ENCODE measurements at regions not wholly inside any gene's neighbourhood (a gene's known extent, or its start where the extent isn't known, plus 50 kb on each side); places are given as distances from the start of the nearest gene placed in this dataset.
"Not testable (repeated sequence)": the region's sequence is repeated elsewhere in the genome, so short reads cannot be mapped to it uniquely, and the experiment has no call there.

DNA sequence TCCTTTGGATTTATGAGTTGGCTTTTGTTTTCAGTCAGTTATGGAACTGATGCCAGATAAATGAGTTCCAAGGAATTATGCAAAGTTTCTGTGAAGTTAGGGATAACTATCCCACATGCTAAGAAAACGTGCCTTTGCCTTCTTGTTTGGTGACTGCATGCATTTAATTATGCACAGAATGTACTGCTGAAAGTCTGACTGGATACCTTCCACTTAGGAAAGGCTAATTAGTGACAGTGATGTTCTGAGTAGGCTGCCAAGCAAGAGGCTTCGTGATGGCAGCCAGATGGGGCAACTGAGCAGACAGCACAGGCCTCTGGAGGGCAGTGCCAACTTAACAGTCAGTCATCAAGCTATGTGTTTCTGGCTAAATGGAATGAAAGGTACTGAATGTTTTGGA lies 289.9 kb downstream of the CD109 start:
- Histone ChIP-seq H3K9me3 (replicated peaks; ENCODE audit: low read length) (no peaks in the 10 kb centered on the region), H3K36me3 (ENCODE audit: insufficient read depth, low read length) (no peaks in the 10 kb centered on the region), H3K4me3 (ENCODE audit: low read length) (no peak overlapping the region), H3K9ac (ENCODE audit: low read depth, low read length) (no peak overlapping the region), H3K27me3 (ENCODE audit: control insufficient read depth, insufficient read depth, low read length) (no peaks in the 10 kb centered on the region), H3K4me1 (ENCODE audit: control insufficient read depth, insufficient read depth, low read length) (peaks cover 8% of the 10 kb centered on the region), H3K4me2 (ENCODE audit: low read length) (no peak overlapping the region)

DNA sequence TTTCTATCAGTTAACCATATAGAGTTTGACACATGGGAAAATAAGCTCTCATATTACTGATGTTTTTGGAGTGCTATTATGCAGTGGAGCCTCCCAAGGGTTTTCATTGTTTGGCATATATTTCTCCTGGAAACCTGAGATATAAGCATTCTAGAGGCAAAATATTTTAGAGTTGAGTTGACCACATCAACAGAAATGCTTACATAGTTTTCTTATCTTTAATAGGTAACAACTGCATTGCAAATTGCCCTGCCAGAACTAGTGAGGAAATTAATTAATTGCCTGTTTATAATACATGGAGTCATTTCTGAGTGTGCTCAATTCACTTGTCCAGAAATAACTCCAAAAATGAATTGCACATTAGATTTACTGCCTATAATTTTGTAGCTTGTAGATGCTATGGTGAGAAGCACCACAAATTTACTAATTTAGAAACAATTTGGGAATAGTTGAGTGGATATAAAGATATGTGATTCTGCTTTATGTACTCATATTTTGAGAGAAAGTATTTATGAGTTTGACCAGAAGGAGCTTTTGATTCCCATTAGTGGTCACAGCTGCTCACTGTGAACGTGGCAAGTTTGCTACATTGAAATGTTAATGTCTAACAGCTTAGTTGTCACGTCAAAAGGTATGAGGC lies 288.7 kb downstream of the CD109 start:
- no peak overlapping the region for H3K4me3 ChIP-seq (ENCODE audit: low read length)
- H3K9ac ChIP-seq (ENCODE audit: low read depth, low read length): no peak overlapping the region
- no peaks in the 10 kb centered on the region for H3K36me3 ChIP-seq (ENCODE audit: insufficient read depth, low read length)
- no peaks in the 10 kb centered on the region for H3K9me3 ChIP-seq (replicated peaks; ENCODE audit: low read length)
- no peaks in the 10 kb centered on the region for H3K27me3 ChIP-seq (ENCODE audit: control insufficient read depth, insufficient read depth, low read length)
- H3K4me2 ChIP-seq (ENCODE audit: low read length): no peak overlapping the region
- H3K4me1 ChIP-seq (ENCODE audit: control insufficient read depth, insufficient read depth, low read length): peaks cover 8% of the 10 kb centered on the region

GRCh38 chr6:73983367-73983766 lies 287.4 kb downstream of the CD109 start:
- H3K4me2 ChIP-seq (ENCODE audit: low read length): no peak overlapping the region
- no peak overlapping the region for H3K4me3 ChIP-seq (ENCODE audit: low read length)
- no peaks in the 10 kb centered on the region for H3K27me3 ChIP-seq (ENCODE audit: control insufficient read depth, insufficient read depth, low read length)
- peaks cover 8% of the 10 kb centered on the region for H3K4me1 ChIP-seq (ENCODE audit: control insufficient read depth, insufficient read depth, low read length)
- H3K9ac ChIP-seq (ENCODE audit: low read depth, low read length): no peak overlapping the region
- H3K9me3 ChIP-seq (replicated peaks; ENCODE audit: low read length): no peaks in the 10 kb centered on the region
- H3K36me3 ChIP-seq (ENCODE audit: insufficient read depth, low read length): no peaks in the 10 kb centered on the region

DNA sequence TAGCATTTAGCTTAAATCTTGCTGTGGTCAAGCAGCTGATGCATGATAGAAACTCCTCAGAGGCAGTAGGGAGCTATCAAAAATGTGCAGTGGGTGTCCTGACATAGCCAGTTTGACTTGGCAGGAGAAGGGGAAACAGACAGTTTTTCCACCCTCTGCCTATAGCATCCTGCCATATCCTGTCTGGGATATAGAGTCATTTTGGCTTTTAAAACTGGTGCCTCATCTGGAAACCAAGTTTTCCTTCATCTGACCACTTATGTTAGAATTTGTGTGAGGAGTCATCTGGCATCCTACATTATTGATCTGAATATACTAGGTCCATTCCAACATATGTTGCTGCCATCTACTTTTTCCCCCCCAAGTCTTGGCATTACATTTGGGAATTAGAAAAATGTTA lies 284.1 kb downstream of the CD109 start:
- H3K4me1 ChIP-seq (ENCODE audit: control insufficient read depth, insufficient read depth, low read length): peaks cover 8% of the 10 kb centered on the region
- no peaks in the 10 kb centered on the region for H3K36me3 ChIP-seq (ENCODE audit: insufficient read depth, low read length)
- no peaks in the 10 kb centered on the region for H3K9me3 ChIP-seq (replicated peaks; ENCODE audit: low read length)
- H3K27me3 ChIP-seq (ENCODE audit: control insufficient read depth, insufficient read depth, low read length): no peaks in the 10 kb centered on the region
- H3K4me2 ChIP-seq (ENCODE audit: low read length): no peak overlapping the region
- H3K4me3 ChIP-seq (ENCODE audit: low read length): no peak overlapping the region
- no peak overlapping the region for H3K9ac ChIP-seq (ENCODE audit: low read depth, low read length)

DNA sequence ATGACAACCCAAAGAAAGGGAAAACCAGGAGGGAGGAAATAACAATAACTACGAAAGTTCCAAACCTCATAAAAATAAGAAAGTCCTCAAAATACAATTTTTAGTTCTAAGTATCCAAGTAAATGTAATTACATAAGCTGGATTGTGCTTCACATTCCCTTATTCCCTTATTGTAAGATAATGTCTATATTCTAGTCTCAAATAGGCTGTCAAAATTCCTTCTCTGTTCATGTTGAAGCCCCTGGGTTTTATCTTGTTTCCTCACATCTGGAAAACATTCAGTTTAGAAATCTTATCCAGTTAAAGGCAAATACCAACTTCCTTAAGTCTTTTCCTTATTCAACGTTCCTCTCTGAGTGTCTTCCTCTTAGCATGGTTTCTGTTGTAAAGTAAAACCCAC lies 282.3 kb downstream of the CD109 start:
- Histone ChIP-seq H3K27me3 (ENCODE audit: control insufficient read depth, insufficient read depth, low read length) (no peaks in the 10 kb centered on the region), H3K4me2 (ENCODE audit: low read length) (no peak overlapping the region), H3K9ac (ENCODE audit: low read depth, low read length) (no peak overlapping the region), H3K4me1 (ENCODE audit: control insufficient read depth, insufficient read depth, low read length) (no peaks in the 10 kb centered on the region), H3K9me3 (replicated peaks; ENCODE audit: low read length) (no peaks in the 10 kb centered on the region), H3K4me3 (ENCODE audit: low read length) (no peak overlapping the region), H3K36me3 (ENCODE audit: insufficient read depth, low read length) (no peaks in the 10 kb centered on the region)

DNA sequence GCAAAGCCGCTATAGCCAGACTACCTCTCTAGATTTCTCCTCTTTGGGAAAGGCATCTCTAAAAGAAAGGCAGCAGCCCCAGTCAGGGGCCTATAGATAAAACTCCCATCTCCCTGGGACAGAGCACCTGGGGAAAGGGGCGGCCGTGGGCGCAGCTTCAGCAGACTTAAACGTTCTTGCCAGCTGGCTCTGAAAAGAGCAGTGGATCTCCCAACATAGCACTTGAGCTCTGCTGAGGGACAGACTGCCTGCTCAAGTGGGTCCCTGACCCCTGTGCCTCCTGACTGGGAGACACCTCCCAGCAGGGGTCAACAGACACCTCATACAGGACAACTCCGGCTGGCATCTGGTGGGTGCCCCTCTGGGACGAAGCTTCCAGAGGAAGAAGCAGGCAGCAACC lies 276.5 kb downstream of the CD109 start:
- H3K4me1 ChIP-seq (ENCODE audit: control insufficient read depth, insufficient read depth, low read length); H3K9me3 ChIP-seq (replicated peaks; ENCODE audit: low read length); H3K9ac ChIP-seq (ENCODE audit: low read depth, low read length); H3K27me3 ChIP-seq (ENCODE audit: control insufficient read depth, insufficient read depth, low read length); H3K4me2 ChIP-seq (ENCODE audit: low read length); H3K4me3 ChIP-seq (ENCODE audit: low read length); H3K36me3 ChIP-seq (ENCODE audit: insufficient read depth, low read length): not testable (repeated sequence)

GRCh38 chr6:73969971-73970970 lies 274.3 kb downstream of the CD109 start:
- H3K4me2 ChIP-seq (ENCODE audit: low read length): no peak overlapping the region

DNA sequence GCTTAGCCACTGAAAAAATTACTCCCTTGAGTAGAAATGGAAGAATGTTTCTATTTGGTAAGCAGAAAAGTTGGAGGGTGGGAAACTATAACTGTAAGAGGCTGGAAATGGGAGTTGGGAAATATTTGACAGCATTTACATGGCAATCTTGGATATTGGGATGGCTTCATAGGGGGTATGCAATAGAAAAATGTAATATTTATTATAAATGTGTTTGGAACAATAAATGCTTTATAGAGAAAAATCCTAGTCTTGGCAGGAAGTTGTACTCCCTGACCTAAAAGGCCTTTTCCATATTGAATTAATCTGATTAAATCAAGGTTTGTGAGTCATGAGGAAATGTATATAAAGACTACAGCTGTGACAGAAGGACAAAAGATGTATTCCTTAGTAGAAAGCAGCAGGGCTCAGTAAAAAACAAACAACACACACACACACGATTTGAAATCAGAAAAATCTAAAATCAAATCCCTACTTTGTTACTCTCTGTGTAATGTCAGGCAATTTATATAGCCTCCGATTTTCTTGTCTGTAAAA lies 272.3 kb downstream of the CD109 start:
- Histone ChIP-seq H3K4me3 (ENCODE audit: low read length) (no peak overlapping the region), H3K9me3 (replicated peaks; ENCODE audit: low read length) (no peaks in the 10 kb centered on the region)

More at GRCh38 chr6:73969971-73970970, 274.3 kb downstream of the CD109 start:
- H3K9ac ChIP-seq (ENCODE audit: low read depth, low read length): no peak overlapping the region
- no peaks in the 10 kb centered on the region for H3K36me3 ChIP-seq (ENCODE audit: insufficient read depth, low read length)
- H3K4me1 ChIP-seq (ENCODE audit: control insufficient read depth, insufficient read depth, low read length): no peaks in the 10 kb centered on the region
- H3K9me3 ChIP-seq (replicated peaks; ENCODE audit: low read length): no peaks in the 10 kb centered on the region
- H3K4me3 ChIP-seq (ENCODE audit: low read length): no peak overlapping the region
- no peaks in the 10 kb centered on the region for H3K27me3 ChIP-seq (ENCODE audit: control insufficient read depth, insufficient read depth, low read length)

GRCh38 chr6:73965539-73966029 lies 269.6 kb downstream of the CD109 start:
- H3K4me3 ChIP-seq (ENCODE audit: low read length): no peak overlapping the region
- H3K27me3 ChIP-seq (ENCODE audit: control insufficient read depth, insufficient read depth, low read length): no peaks in the 10 kb centered on the region
- no peaks in the 10 kb centered on the region for H3K36me3 ChIP-seq (ENCODE audit: insufficient read depth, low read length)
- H3K9ac ChIP-seq (ENCODE audit: low read depth, low read length): no peak overlapping the region
- H3K4me2 ChIP-seq (ENCODE audit: low read length): no peak overlapping the region
- no peaks in the 10 kb centered on the region for H3K9me3 ChIP-seq (replicated peaks; ENCODE audit: low read length)
- H3K4me1 ChIP-seq (ENCODE audit: control insufficient read depth, insufficient read depth, low read length): no peaks in the 10 kb centered on the region

More for the DNA sequence above, 272.3 kb downstream of the CD109 start:
- no peak overlapping the region for H3K4me2 ChIP-seq (ENCODE audit: low read length)
- no peak overlapping the region for H3K9ac ChIP-seq (ENCODE audit: low read depth, low read length)
- no peaks in the 10 kb centered on the region for H3K36me3 ChIP-seq (ENCODE audit: insufficient read depth, low read length)
- H3K27me3 ChIP-seq (ENCODE audit: control insufficient read depth, insufficient read depth, low read length): no peaks in the 10 kb centered on the region
- H3K4me1 ChIP-seq (ENCODE audit: control insufficient read depth, insufficient read depth, low read length): no peaks in the 10 kb centered on the region

GRCh38 chr6:73964241-73964854 lies 268.3 kb downstream of the CD109 start:
- H3K4me1 ChIP-seq (ENCODE audit: control insufficient read depth, insufficient read depth, low read length): no peaks in the 10 kb centered on the region
- no peak overlapping the region for H3K4me2 ChIP-seq (ENCODE audit: low read length)
- H3K4me3 ChIP-seq (ENCODE audit: low read length): no peak overlapping the region
- no peaks in the 10 kb centered on the region for H3K27me3 ChIP-seq (ENCODE audit: control insufficient read depth, insufficient read depth, low read length)
- no peak overlapping the region for H3K9ac ChIP-seq (ENCODE audit: low read depth, low read length)
- no peaks in the 10 kb centered on the region for H3K9me3 ChIP-seq (replicated peaks; ENCODE audit: low read length)
- no peaks in the 10 kb centered on the region for H3K36me3 ChIP-seq (ENCODE audit: insufficient read depth, low read length)

DNA sequence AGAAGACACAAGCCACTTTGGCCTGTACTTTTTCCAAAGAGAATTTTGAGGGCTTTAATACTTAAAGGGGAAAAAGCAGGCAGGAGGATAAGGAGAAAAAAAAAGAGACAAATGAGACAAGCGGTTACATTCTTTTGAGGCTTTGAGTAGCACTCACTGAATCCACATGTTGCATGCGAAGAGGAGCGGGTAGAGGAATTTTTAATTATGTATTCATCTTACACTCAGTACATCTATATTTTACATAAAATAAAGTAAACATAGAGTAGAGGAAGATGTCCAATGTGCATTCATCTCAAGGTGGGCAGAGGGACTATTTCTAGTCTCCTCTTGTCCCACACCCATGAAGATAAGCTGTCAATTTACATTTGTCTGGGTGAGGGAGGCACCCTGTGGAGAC lies 266.9 kb downstream of the CD109 start:
- Histone ChIP-seq H3K4me2 (ENCODE audit: low read length) (no peak overlapping the region), H3K9ac (ENCODE audit: low read depth, low read length) (no peak overlapping the region), H3K9me3 (replicated peaks; ENCODE audit: low read length) (no peaks in the 10 kb centered on the region), H3K27me3 (ENCODE audit: control insufficient read depth, insufficient read depth, low read length) (no peaks in the 10 kb centered on the region), H3K36me3 (ENCODE audit: insufficient read depth, low read length) (no peaks in the 10 kb centered on the region), H3K4me3 (ENCODE audit: low read length) (no peak overlapping the region), H3K4me1 (ENCODE audit: control insufficient read depth, insufficient read depth, low read length) (no peaks in the 10 kb centered on the region)
